Adrenal gland (tissue), 5 donors: ENCODE measurements at regions not wholly inside any gene's neighbourhood (a gene's known extent, or its start where the extent isn't known, plus 50 kb on each side); places are given as distances from the start of the nearest gene placed in this dataset.

ENCODE experiments used
- CTCF ChIP-seq, 6 experiments: fragments of 450-650 bp in 4 of 6; fragments of 200-600 bp in 2 of 6; sonication (generic) in 1 of 6; IDR thresholded peaks; 1 replicate in 5 of 6; 2 replicates in 1 of 6; pipeline versions ENCODE4 v1.5.1 to v1.8.0; 2016 to 2021; ENCODE audit warnings: antibody characterized with exemption in 6 of 6, mild to moderate bottlenecking in 2 of 6, moderate library complexity in 1 of 6
- POLR2A ChIP-seq, 2 donors: fragments of 450-650 bp; IDR thresholded peaks; one replicate each; pipeline ENCODE4 v1.6.1; 2017; ENCODE audit warnings: antibody characterized with exemption in 2 of 2, mild to moderate bottlenecking in 2 of 2, moderate library complexity in 1 of 2
- donor health status: DM: no; HTN: no; CAD: no.

DNA sequence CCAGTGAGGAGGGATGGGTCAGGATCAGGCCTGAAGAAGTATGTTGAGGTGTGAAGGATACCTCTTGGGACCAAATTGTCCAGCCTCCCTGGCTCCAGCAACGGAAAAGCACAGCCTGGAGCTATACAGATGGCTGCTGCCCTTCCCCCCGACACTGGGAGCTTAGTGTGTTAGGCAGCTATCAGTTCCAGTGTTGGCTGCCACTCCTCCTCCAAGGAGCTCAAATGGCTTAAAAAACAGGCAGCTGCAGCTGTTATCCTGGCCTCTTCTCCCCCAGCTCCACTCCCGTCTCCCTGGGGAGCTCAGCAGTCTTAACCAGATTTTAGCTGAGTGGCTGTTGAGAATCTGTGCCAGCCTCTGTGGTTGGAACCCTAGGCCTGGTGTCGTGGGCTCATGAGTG is 225.0 kb downstream of the JRKL start:
- TF ChIP-seq CTCF (IDR thresholded peaks at IDR 0.05) (no peak), POLR2A (IDR thresholded peaks at IDR 0.05) (no peak)
